Testis (tissue), 2 donors: ENCODE measurements at regions not wholly inside any gene's neighbourhood (a gene's known extent, or its start where the extent isn't known, plus 50 kb on each side); places are given as distances from the start of the nearest gene placed in this dataset.
A peak's percentile ranks its signal among the peaks of the same experiment; 100 is the strongest.

Source experiments
- DNase-seq: peaks from one replicate; pipeline ENCODE4 v3.0.0-alpha.2; 2019
- H3K27ac ChIP-seq, 2 donors: fragments of 200-600 bp; sonication (generic); one replicate each; pipeline ENCODE4 v1.5.1; 2019
- H3K27me3 ChIP-seq: fragments of 200-600 bp; sonication (generic); one replicate; pipeline ENCODE4 v1.5.1; 2019
- H3K36me3 ChIP-seq: fragments of 200-600 bp; sonication (generic); one replicate; pipeline ENCODE4 v1.5.1; 2017; ENCODE audit warnings: low read depth; ENCODE audit errors: missing control alignments
- H3K4me1 ChIP-seq: fragments of 200-600 bp; sonication (generic); one replicate; pipeline ENCODE4 v1.5.1; 2019
- H3K4me3 ChIP-seq, 2 donors: fragments of 200-600 bp; sonication (generic); one replicate each; pipeline ENCODE4 v1.5.1; 2017 to 2019
- H3K9me3 ChIP-seq: fragments of 200-600 bp; sonication (generic); one replicate; pipeline ENCODE4 v1.5.1; 2017
- CTCF ChIP-seq, 3 experiments: fragments of 450-650 bp in 2 of 3; fragments of 200-600 bp in 1 of 3; sonication (generic) in 1 of 3; IDR thresholded peaks; one replicate each; pipeline ENCODE4 v1.5.1; 2016 to 2019; ENCODE audit warnings: antibody characterized with exemption in 3 of 3, mild to moderate bottlenecking in 2 of 3, moderate library complexity in 1 of 3
- POLR2A ChIP-seq: fragments of 450-650 bp; IDR thresholded peaks from one replicate; pipeline ENCODE4 v1.6.1; 2017; ENCODE audit warnings: antibody characterized with exemption, mild to moderate bottlenecking, moderate library complexity
- WGBS, 2 donors: methylation state at CpG; one replicate each; pipeline ENCODE4 v1.1.5; 2018; 5-methylcytosine and 5-hydroxymethylcytosine counted together
- intact Hi-C: fragments of 100-400 bp; cut with DNase I; formaldehyde crosslinking; loops from one replicate; pipeline ENCODE4 v1.15.1; 2023; ENCODE audit warnings: low total_unique reads

GRCh38 chr21:25054689-25055088, 552.6 kb downstream of the MRPL39 start:
- Histone ChIP-seq H3K4me1 (no peaks in the 10 kb centered on the region), H3K9me3 (no peaks in the 10 kb centered on the region), H3K36me3 (no peaks in the 10 kb centered on the region), H3K27ac (no peak overlapping the region), H3K27me3 (no peaks in the 10 kb centered on the region), H3K4me3 (no peak overlapping the region)
- intact Hi-C loops = no loop called here
- 30 to 36% methylated on average over 2 of the region's 2 CpGs for WGBS, 2 donors
- DNase-seq = no peak
- no peak for TF ChIP-seq CTCF (IDR thresholded peaks at IDR 0.05)
- TF ChIP-seq POLR2A = no peak

- intact Hi-C loops = no loop called here
- Histone ChIP-seq H3K27ac (no peak overlapping the region), H3K4me1 (no peaks in the 10 kb centered on the region), H3K9me3 (no peaks in the 10 kb centered on the region), H3K27me3 (no peaks in the 10 kb centered on the region), H3K4me3 (no peak overlapping the region), H3K36me3 (no peaks in the 10 kb centered on the region)
- no peak for TF ChIP-seq POLR2A
- peak; percentile 14 to 36 (median 20) for TF ChIP-seq CTCF (IDR thresholded peaks at IDR 0.05)
- WGBS, 2 donors = 20 to 23% methylated on average over 5 of the region's 5 CpGs
- DNase-seq = no peak
Measured at GRCh38 chr21:25039461-25040380, 567.6 kb downstream of the MRPL39 start.

GRCh38 chr21:25036775-25037174, 570.5 kb downstream of the MRPL39 start:
- Histone ChIP-seq H3K4me3 (no peak overlapping the region), H3K27me3 (no peaks in the 10 kb centered on the region), H3K9me3 (no peaks in the 10 kb centered on the region), H3K36me3 (no peaks in the 10 kb centered on the region), H3K27ac (no peak overlapping the region), H3K4me1 (no peaks in the 10 kb centered on the region)
- no peak for TF ChIP-seq POLR2A
- no peak for TF ChIP-seq CTCF (IDR thresholded peaks at IDR 0.05)
- WGBS, 2 donors = 90 to 100% methylated on average over 1 of the region's 1 CpG
- no peak for DNase-seq
- intact Hi-C loops = no loop called here

- H3K27ac ChIP-seq = no peak overlapping the region
- intact Hi-C loops = no loop called here
- no peaks in the 10 kb centered on the region for H3K4me1 ChIP-seq
- H3K4me3 ChIP-seq = no peak overlapping the region
- no peaks in the 10 kb centered on the region for H3K36me3 ChIP-seq
- H3K27me3 ChIP-seq = no peaks in the 10 kb centered on the region
- DNase-seq = no peak
- no peaks in the 10 kb centered on the region for H3K9me3 ChIP-seq
- 67 to 74% methylated on average over 5 of the region's 5 CpGs for WGBS, 2 donors
- TF ChIP-seq POLR2A (no peak), CTCF (IDR thresholded peaks at IDR 0.05) (no peak)
Measured at GRCh38 chr21:25031750-25032149, 575.5 kb downstream of the MRPL39 start.

- WGBS, 2 donors = 47 to 48% methylated on average over 3 of the region's 3 CpGs
- intact Hi-C loops = no loop called here
Measured at GRCh38 chr21:25029580-25029979, 577.7 kb downstream of the MRPL39 start.

More at GRCh38 chr21:25029580-25029979, 577.7 kb downstream of the MRPL39 start:
- DNase-seq = no peak
- Histone ChIP-seq H3K9me3 (no peaks in the 10 kb centered on the region), H3K27me3 (no peaks in the 10 kb centered on the region), H3K4me3 (no peak overlapping the region), H3K36me3 (no peaks in the 10 kb centered on the region), H3K4me1 (no peaks in the 10 kb centered on the region), H3K27ac (no peak overlapping the region)
- no peak for TF ChIP-seq CTCF (IDR thresholded peaks at IDR 0.05)
- TF ChIP-seq POLR2A = no peak
